ENCODE measurements at regions not wholly inside any gene's neighbourhood (a gene's known extent, or its start where the extent isn't known, plus 50 kb on each side); places are given as distances from the start of the nearest gene placed in this dataset.

GRCh38 chr11:90468923-90469322 lies 246.1 kb upstream of the CHORDC1 start:
- H3K4ac ChIP-seq (ENCODE audit: low read depth, low read length) = no peak overlapping the region
- no peaks in the 10 kb centered on the region for H3K4me1 ChIP-seq (ENCODE audit: control insufficient read depth, insufficient read depth, low read length)
- no peak overlapping the region for H2BK15ac ChIP-seq (ENCODE audit: low read depth, low read length)
- no peak overlapping the region for H4K91ac ChIP-seq (ENCODE audit: insufficient read depth, low read depth, low read length)
- H3K9me3 ChIP-seq (ENCODE audit: control insufficient read depth, insufficient read depth, low read length) = 0 out of 2 replicates have a peak, but pooled peaks cover 3% of the 10 kb centered on the region
- no peaks in the 10 kb centered on the region for H3K9me1 ChIP-seq (ENCODE audit: insufficient read depth, low read length)
- H4K5ac ChIP-seq (ENCODE audit: low read depth, low read length) = no peak overlapping the region
- H3K14ac ChIP-seq (replicated peaks; ENCODE audit: low read depth, low read length) = no peak overlapping the region
- H2AK5ac ChIP-seq (ENCODE audit: low read depth, low read length) = no peak overlapping the region
- ATAC-seq (ENCODE audit: low read depth) (no peak), DNase-seq (no peak)
- intact Hi-C loops (cut with micrococcal nuclease) (loop anchor here (5.0 kb wide), 1 partner anchor 478 kb away; no protein-coding TSS in a partner anchor), dilution Hi-C loops (cut with HindIII; ENCODE audit: low sequenced_read_pairs, unreplicated experiment) (no loop called here), in situ Hi-C loops (cut with MboI; ENCODE audit: low sequenced_read_pairs) (no loop called here)
- no peak overlapping the region for H4K8ac ChIP-seq (ENCODE audit: low read depth in 2 of 2, low read length in 2 of 2)
- H3K27ac ChIP-seq (ENCODE audit: insufficient read depth, low read length) = no peak overlapping the region
- H2BK20ac ChIP-seq (ENCODE audit: low read depth, low read length) = no peak overlapping the region
- no peak overlapping the region for H3K9ac ChIP-seq (ENCODE audit: low read depth, low read length)
- no peak overlapping the region for H2AFZ ChIP-seq (replicated peaks; ENCODE audit: low read length, poor library complexity)
- no peak overlapping the region for H3K23ac ChIP-seq (ENCODE audit: low read depth, low read length)
- no peak overlapping the region for H3K56ac ChIP-seq (ENCODE audit: extremely low read depth, insufficient read depth, low read length)
- no CpG with 5 or more reads among the region's 2 CpGs for WGBS, 2 experiments (ENCODE audit: extremely low coverage in 2 of 2, insufficient read length in 1 of 2)
- CTCF ChIA-PET = no interaction called here
- H3K4me2 ChIP-seq (ENCODE audit: low read depth, low read length) = no peak overlapping the region
- H3K4me3 ChIP-seq (ENCODE audit: insufficient read depth, low read depth, low read length) = no peak overlapping the region
- no peaks in the 10 kb centered on the region for H3K36me3 ChIP-seq (ENCODE audit: control insufficient read depth, insufficient read depth, low read length)
- H2BK5ac ChIP-seq (ENCODE audit: low read depth, low read length, poor library complexity, severe bottlenecking) = no peak overlapping the region
- BruUV-seq (replicated peaks) = no TSS peak
- TF ChIP-seq CHD1 (IDR thresholded peaks at IDR 0.05; ENCODE audit: low read depth, low read length) (no peak), MAFK (IDR thresholded peaks at IDR 0.05; ENCODE audit: low read depth, low read length) (no peak), USF2 (IDR thresholded peaks at IDR 0.05; ENCODE audit: low read depth, low read length) (no peak), RFX5 (IDR thresholded peaks at IDR 0.05; ENCODE audit: low read depth, low read length) (no peak), MAZ (IDR thresholded peaks at IDR 0.05; ENCODE audit: borderline replicate concordance, low read depth, low read length) (no peak), FOS (IDR thresholded peaks at IDR 0.05; ENCODE audit: low read depth, low read length) (no peak), CTCF (conservative IDR thresholded peaks at IDR 0.05; ENCODE audit: low read depth, low read length) (no peak)
- POLR2A ChIA-PET (ENCODE audit: unreplicated experiment) = no interaction called here
- no peak overlapping the region for H3K18ac ChIP-seq (ENCODE audit: low read depth, low read length)
- no peak overlapping the region for H2BK120ac ChIP-seq (ENCODE audit: low read depth, low read length)
- H4K20me1 ChIP-seq (ENCODE audit: insufficient read depth, low read length) = no peaks in the 10 kb centered on the region
- no peaks in the 10 kb centered on the region for H3K27me3 ChIP-seq (ENCODE audit: control insufficient read depth, insufficient read depth, low read length)
- no peaks in the 10 kb centered on the region for H3K79me1 ChIP-seq (ENCODE audit: low read depth in 1 of 2, low read length in 2 of 2)
- no peak overlapping the region for H2AK9ac ChIP-seq (replicated peaks; ENCODE audit: low read depth, low read length, poor library complexity)

All from IMR-90 (cell line).